ENCODE measurements at regions not wholly inside any gene's neighbourhood (a gene's known extent, or its start where the extent isn't known, plus 50 kb on each side); places are given as distances from the start of the nearest gene placed in this dataset.

- DNase-seq: no peak
- Histone ChIP-seq H3K27ac (no peak overlapping the region), H3K4me1 (no peaks in the 10 kb centered on the region), H3K4me3 (no peak overlapping the region), H3K9me3 (peaks cover 3% of the 10 kb centered on the region), H3K27me3 (ENCODE audit: insufficient read depth in 3 of 3, low read length in 2 of 3) (no peaks in the 10 kb centered on the region), H3K36me3 (ENCODE audit: insufficient read depth in 1 of 2, low read depth in 1 of 2) (no peaks in the 10 kb centered on the region)
- 16 to 20% (median 17%) methylated on average over 6 of the region's 6 CpGs for WGBS, 3 donors
- TF ChIP-seq, protein P1, sequence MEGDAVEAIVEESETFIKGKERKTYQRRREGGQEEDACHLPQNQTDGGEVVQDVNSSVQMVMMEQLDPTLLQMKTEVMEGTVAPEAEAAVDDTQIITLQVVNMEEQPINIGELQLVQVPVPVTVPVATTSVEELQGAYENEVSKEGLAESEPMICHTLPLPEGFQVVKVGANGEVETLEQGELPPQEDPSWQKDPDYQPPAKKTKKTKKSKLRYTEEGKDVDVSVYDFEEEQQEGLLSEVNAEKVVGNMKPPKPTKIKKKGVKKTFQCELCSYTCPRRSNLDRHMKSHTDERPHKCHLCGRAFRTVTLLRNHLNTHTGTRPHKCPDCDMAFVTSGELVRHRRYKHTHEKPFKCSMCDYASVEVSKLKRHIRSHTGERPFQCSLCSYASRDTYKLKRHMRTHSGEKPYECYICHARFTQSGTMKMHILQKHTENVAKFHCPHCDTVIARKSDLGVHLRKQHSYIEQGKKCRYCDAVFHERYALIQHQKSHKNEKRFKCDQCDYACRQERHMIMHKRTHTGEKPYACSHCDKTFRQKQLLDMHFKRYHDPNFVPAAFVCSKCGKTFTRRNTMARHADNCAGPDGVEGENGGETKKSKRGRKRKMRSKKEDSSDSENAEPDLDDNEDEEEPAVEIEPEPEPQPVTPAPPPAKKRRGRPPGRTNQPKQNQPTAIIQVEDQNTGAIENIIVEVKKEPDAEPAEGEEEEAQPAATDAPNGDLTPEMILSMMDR (IDR thresholded peaks at IDR 0.05): peak; percentile 40
- ATAC-seq: peak in 2 of 4 donors; percentile 48 to 63
- intact Hi-C loops (cut with DNase I): loop anchor here in 1 of 2 donors (10.0 kb wide), 1 partner anchor 858 kb away; no protein-coding TSS in a partner anchor
Observed at GRCh38 chr11:13183094-13183825, 94.3 kb upstream of the BMAL1 start.

GRCh38 chr11:13183826-13184196 is 93.8 kb upstream of the BMAL1 start:
- ATAC-seq: peak in 1 of 4 donors; percentile 19
- Histone ChIP-seq H3K9me3 (peaks cover 8% of the 10 kb centered on the region), H3K4me3 (no peak overlapping the region), H3K36me3 (ENCODE audit: insufficient read depth in 1 of 2, low read depth in 1 of 2) (no peaks in the 10 kb centered on the region), H3K4me1 (no peaks in the 10 kb centered on the region), H3K27ac (no peak overlapping the region), H3K27me3 (ENCODE audit: insufficient read depth in 3 of 3, low read length in 2 of 3) (no peaks in the 10 kb centered on the region)
- DNase-seq: no peak
- 91 to 100% (median 96%) methylated on average over 1 of the region's 1 CpG for WGBS, 3 donors
- intact Hi-C loops (cut with DNase I): loop anchor here in 1 of 2 donors (2.0 to 10.0 kb wide), 2 partner anchors 219 to 859 kb away; no protein-coding TSS in a partner anchor
- TF ChIP-seq, protein P1 (IDR thresholded peaks at IDR 0.05): no peak

DNA sequence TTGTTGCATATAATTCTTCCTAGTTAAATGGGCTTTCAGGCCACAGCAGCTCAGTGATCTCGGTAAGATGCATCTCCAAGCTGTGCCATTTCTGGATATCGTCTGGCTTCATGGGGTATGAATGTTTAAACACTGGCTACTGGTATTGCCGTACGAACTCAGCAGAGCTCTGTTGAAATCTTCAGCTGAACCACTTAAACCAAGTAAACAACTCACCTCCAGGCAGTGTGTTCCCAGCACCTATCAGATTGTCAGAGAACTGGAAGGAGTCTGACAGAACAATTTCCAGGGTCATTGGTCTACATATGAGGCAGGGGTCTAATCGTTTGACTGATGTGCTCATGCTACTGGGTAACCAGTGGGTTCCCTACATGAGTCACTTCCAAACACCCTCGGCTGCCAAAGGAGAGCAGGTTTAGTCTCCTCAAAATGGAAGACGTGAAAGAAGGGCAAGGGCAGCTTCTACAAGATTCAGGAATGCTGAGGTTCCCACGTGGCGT is 93.2 kb upstream of the BMAL1 start:
- DNase-seq: no peak
- no peak for ATAC-seq
- Histone ChIP-seq H3K36me3 (ENCODE audit: insufficient read depth in 1 of 2, low read depth in 1 of 2) (no peaks in the 10 kb centered on the region), H3K9me3 (peaks cover 8% of the 10 kb centered on the region), H3K4me3 (no peak overlapping the region), H3K27me3 (ENCODE audit: insufficient read depth in 3 of 3, low read length in 2 of 3) (no peaks in the 10 kb centered on the region), H3K27ac (no peak overlapping the region), H3K4me1 (no peaks in the 10 kb centered on the region)
- 77 to 87% (median 78%) methylated on average over 9 of the region's 9 CpGs for WGBS, 3 donors
- TF ChIP-seq, protein P1 (IDR thresholded peaks at IDR 0.05): no peak
- intact Hi-C loops (cut with DNase I): loop anchor here in 1 of 2 donors (2.0 to 10.0 kb wide), 2 partner anchors 220 to 860 kb away; no protein-coding TSS in a partner anchor

DNA sequence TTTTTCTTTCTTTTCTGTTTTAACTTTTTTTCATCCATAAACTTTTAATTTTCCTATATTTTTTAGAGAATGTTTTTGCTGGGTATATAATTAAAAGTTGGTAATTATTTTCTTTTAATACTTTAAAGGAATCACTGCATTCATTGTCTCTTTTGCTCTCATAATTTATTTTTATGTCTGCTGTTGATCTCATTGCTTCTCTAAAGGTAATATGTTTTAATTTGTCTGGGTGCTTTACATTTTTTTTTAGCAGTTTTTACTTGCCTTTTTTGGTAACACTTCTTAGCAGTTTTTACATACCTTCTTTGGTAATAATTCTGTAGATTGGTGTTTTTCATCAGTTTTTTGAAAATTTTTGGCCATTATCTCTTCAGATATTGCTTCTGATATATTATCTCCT is 89.4 kb upstream of the BMAL1 start:
- no peaks in the 10 kb centered on the region for H3K36me3 ChIP-seq (ENCODE audit: insufficient read depth in 1 of 2, low read depth in 1 of 2)
- no peak overlapping the region for H3K27ac ChIP-seq
- intact Hi-C loops (cut with DNase I): loop anchor here in 1 of 2 donors (10.0 kb wide), 1 partner anchor 863 kb away; no protein-coding TSS in a partner anchor
- H3K27me3 ChIP-seq (ENCODE audit: insufficient read depth in 3 of 3, low read length in 2 of 3): no peaks in the 10 kb centered on the region
- H3K4me3 ChIP-seq: no peak overlapping the region
- DNase-seq (no peak), ATAC-seq (no peak)
- TF ChIP-seq, protein P1 (IDR thresholded peaks at IDR 0.05): no peak
- peaks cover 8% of the 10 kb centered on the region for H3K9me3 ChIP-seq
- no peaks in the 10 kb centered on the region for H3K4me1 ChIP-seq

Data from psoas muscle (tissue), 7 donors.